Panc1 (cell line): ENCODE measurements at regions not wholly inside any gene's neighbourhood (a gene's known extent, or its start where the extent isn't known, plus 50 kb on each side); places are given as distances from the start of the nearest gene placed in this dataset.

Experiments used
- CTCF ChIP-seq: fragments of 450-650 bp; IDR thresholded peaks from 2 replicates; pipeline ENCODE4 v1.5.1; 2017; ENCODE audit warnings: mild to moderate bottlenecking
- POLR2AphosphoS5 ChIP-seq: IDR thresholded peaks from 2 replicates; pipeline ENCODE4 v1.6.1; 2012; ENCODE audit warnings: mild to moderate bottlenecking, low read depth, low read length, moderate library complexity
- REST ChIP-seq, 2 experiments: IDR thresholded peaks; 2 replicates each; pipeline ENCODE4 v1.6.1; 2011 to 2012; ENCODE audit warnings: low read depth in 2 of 2, control low read depth in 1 of 2, low read length in 1 of 2, mild to moderate bottlenecking in 1 of 2, moderate library complexity in 1 of 2; ENCODE audit not compliant: insufficient read depth in 1 of 2
- SIN3A ChIP-seq: IDR thresholded peaks from 2 replicates; pipeline ENCODE4 v1.6.1; 2012; ENCODE audit warnings: low read depth, mild to moderate bottlenecking, low read length, moderate library complexity, borderline replicate concordance; ENCODE audit not compliant: insufficient read depth

GRCh38 chr12:88802096-88802706, 221.9 kb upstream of the KITLG start:
- TF ChIP-seq POLR2AphosphoS5: no peak
- no peak for TF ChIP-seq CTCF
- no peak for TF ChIP-seq SIN3A
- TF ChIP-seq REST (IDR thresholded peaks at IDR 0.05; ENCODE audit: insufficient read depth in 1 of 2, low read depth in 2 of 2, low read length in 1 of 2): no peak
